AG04449 (cell line): ENCODE measurements at regions not wholly inside any gene's neighbourhood (a gene's known extent, or its start where the extent isn't known, plus 50 kb on each side); places are given as distances from the start of the nearest gene placed in this dataset.

Source experiments
- CTCF ChIA-PET: fragments of 350-600 bp; formaldehyde crosslinking; extraction: SDS; loops from one replicate; lab custom pipeline; 2021; ENCODE audit warnings: antibody characterized with exemption; lab: Yijun Ruan, JAX
- POLR2A ChIA-PET: fragments of 400-600, 350-600 bp; formaldehyde crosslinking; extraction: SDS; loops from one replicate; lab custom pipeline; 2020; ENCODE audit warnings: antibody characterized with exemption, inconsistent platforms; lab: Yijun Ruan, JAX
- DNase-seq: peaks from one replicate; pipeline ENCODE4 v3.0.0-alpha.2; 2010; ENCODE audit warnings: low read depth, low spot score
- H3K4me3 ChIP-seq: 2 replicates; pipeline ENCODE4 v1.5.1; 2011; ENCODE audit warnings: low read depth, mild to moderate bottlenecking, control low read depth, low read length
- TF ChIP-seq, protein P1 (sequence below): IDR thresholded peaks from one replicate; pipeline ENCODE4 v1.5.1; 2011; ENCODE audit warnings: mild to moderate bottlenecking, moderate library complexity, low read length, control low read depth, inconsistent platforms; ENCODE audit not compliant: insufficient read depth; ENCODE audit errors: missing control alignments

DNA sequence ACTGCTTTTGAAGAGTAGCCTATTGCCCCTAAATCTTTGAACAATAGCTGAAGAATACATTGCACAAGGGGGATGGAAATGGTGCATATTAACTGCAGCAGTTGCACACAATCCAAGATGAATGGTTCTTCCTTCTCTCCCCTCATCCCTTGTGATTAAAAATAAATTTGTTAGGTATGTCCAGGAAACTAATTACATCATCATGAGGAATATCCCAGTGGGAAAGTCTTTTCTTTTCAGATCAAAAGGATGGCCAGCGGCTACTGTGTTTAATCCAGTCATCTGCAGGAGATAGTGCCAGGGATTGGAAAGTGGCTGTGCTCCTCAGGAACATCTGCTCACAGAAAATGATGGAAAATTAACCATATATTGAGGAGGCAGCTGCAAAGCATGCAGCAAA lies 508.4 kb upstream of the SEMA6A start:
- no peak overlapping the region for H3K4me3 ChIP-seq
- ChIA-PET CTCF (no interaction called here), POLR2A (no interaction called here)
- no peak for DNase-seq
- TF ChIP-seq, protein P1, sequence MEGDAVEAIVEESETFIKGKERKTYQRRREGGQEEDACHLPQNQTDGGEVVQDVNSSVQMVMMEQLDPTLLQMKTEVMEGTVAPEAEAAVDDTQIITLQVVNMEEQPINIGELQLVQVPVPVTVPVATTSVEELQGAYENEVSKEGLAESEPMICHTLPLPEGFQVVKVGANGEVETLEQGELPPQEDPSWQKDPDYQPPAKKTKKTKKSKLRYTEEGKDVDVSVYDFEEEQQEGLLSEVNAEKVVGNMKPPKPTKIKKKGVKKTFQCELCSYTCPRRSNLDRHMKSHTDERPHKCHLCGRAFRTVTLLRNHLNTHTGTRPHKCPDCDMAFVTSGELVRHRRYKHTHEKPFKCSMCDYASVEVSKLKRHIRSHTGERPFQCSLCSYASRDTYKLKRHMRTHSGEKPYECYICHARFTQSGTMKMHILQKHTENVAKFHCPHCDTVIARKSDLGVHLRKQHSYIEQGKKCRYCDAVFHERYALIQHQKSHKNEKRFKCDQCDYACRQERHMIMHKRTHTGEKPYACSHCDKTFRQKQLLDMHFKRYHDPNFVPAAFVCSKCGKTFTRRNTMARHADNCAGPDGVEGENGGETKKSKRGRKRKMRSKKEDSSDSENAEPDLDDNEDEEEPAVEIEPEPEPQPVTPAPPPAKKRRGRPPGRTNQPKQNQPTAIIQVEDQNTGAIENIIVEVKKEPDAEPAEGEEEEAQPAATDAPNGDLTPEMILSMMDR: no peak

- ChIA-PET CTCF (no interaction called here), POLR2A (no interaction called here)
- H3K4me3 ChIP-seq: no peak overlapping the region
- DNase-seq: no peak
- TF ChIP-seq, protein P1: no peak
Measured at GRCh38 chr5:117077142-117077541, 502.5 kb upstream of the SEMA6A start.

- TF ChIP-seq, protein P1: no peak
- CTCF ChIA-PET: no interaction called here
- POLR2A ChIA-PET: no interaction called here
Measured at GRCh38 chr5:117072439-117072838, 497.8 kb upstream of the SEMA6A start.

GRCh38 chr5:117065800-117066199 lies 491.2 kb upstream of the SEMA6A start:
- H3K4me3 ChIP-seq: no peak overlapping the region
- ChIA-PET POLR2A (no interaction called here), CTCF (no interaction called here)
- TF ChIP-seq, protein P1: no peak
- DNase-seq: no peak

More at GRCh38 chr5:117072439-117072838, 497.8 kb upstream of the SEMA6A start:
- no peak for DNase-seq
- H3K4me3 ChIP-seq: no peak overlapping the region

- no peak for DNase-seq
- TF ChIP-seq, protein P1: no peak
- no peak overlapping the region for H3K4me3 ChIP-seq
- ChIA-PET CTCF (no interaction called here), POLR2A (no interaction called here)
Measured at GRCh38 chr5:117065161-117065560, 490.5 kb upstream of the SEMA6A start.

GRCh38 chr5:117060099-117060498 lies 485.5 kb upstream of the SEMA6A start:
- CTCF ChIA-PET: no interaction called here
- DNase-seq: no peak
- TF ChIP-seq, protein P1: no peak
- no peak overlapping the region for H3K4me3 ChIP-seq
- POLR2A ChIA-PET: no interaction called here
